GM20000 (cell line): ENCODE measurements at regions not wholly inside any gene's neighbourhood (a gene's known extent, or its start where the extent isn't known, plus 50 kb on each side); places are given as distances from the start of the nearest gene placed in this dataset.

Experiments
- DNase-seq: peaks from one replicate; pipeline ENCODE4 v3.0.0; 2012; ENCODE audit warnings: low spot score
- CTCF ChIP-seq: IDR thresholded peaks from 2 replicates; pipeline ENCODE4 v1.5.1; 2012; ENCODE audit warnings: mild to moderate bottlenecking, control low read depth; ENCODE audit errors: extremely low read depth, missing control alignments

- TF ChIP-seq CTCF, result no peak
- DNase-seq, result no peak
These were observed 76.5 kb downstream of the SEC61B start for GRCh38 chr9:99298614-99299013.

- TF ChIP-seq CTCF, result no peak
- DNase-seq, result peak; percentile 49
These were observed 77.4 kb downstream of the SEC61B start for GRCh38 chr9:99299211-99300102.

GRCh38 chr9:99300103-99300439 lies 78.0 kb downstream of the SEC61B start:
- TF ChIP-seq CTCF, result no peak
- no peak for DNase-seq

GRCh38 chr9:99300603-99301002 lies 78.5 kb downstream of the SEC61B start:
- no peak for DNase-seq
- no peak for TF ChIP-seq CTCF

GRCh38 chr9:99303177-99303576 lies 81.1 kb downstream of the SEC61B start:
- TF ChIP-seq CTCF, result no peak
- no peak for DNase-seq

- DNase-seq, result no peak
- no peak for TF ChIP-seq CTCF
These were observed 83.0 kb downstream of the SEC61B start for GRCh38 chr9:99305124-99305523.

GRCh38 chr9:99305820-99306811 lies 84.0 kb downstream of the SEC61B start:
- TF ChIP-seq CTCF, result no peak
- no peak for DNase-seq
